ENCODE measurements at regions not wholly inside any gene's neighbourhood (a gene's known extent, or its start where the extent isn't known, plus 50 kb on each side); places are given as distances from the start of the nearest gene placed in this dataset.

DNA sequence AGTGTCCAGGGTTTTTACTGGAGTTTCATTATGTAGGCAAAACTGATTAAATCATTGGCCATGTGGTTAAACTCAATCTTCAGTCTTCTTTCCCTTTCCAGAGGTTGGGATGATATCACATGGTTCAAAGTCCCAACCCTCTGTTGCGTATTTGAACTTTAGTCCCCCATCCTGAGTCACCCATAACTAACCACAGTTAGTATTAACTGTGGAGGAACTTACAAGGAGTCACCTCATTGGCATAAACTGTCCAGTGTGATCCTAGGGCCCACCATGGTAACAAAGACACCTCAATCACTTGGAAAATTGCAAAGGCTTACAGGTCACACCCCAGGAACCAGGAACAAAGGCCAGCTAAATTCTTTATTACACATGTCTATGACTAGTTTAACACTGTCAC, 188.5 kb downstream of the COX7C start:
- FAIRE-seq (no peak), DNase-seq (ENCODE audit: low read depth in 1 of 2, low spot score in 1 of 2) (peak in 1 of 2 experiments; percentile 1), ATAC-seq (no peak)
- no peak overlapping the region for H3K4me3 ChIP-seq
- H3K9me3 ChIP-seq, result no peaks in the 10 kb centered on the region
- CTCF ChIA-PET, result no interaction called here
- 18% methylated on average over 1 of the region's 1 CpG for WGBS (ENCODE audit: missing lambda C conversion rate)
- H3K4me2 ChIP-seq, result no peak overlapping the region
- no peak overlapping the region for H3K27ac ChIP-seq
- no peak for TF ChIP-seq EP300 (IDR thresholded peaks at IDR 0.05)
- no peak for TF ChIP-seq NPAS2 (CRISPR knock-in tag; IDR thresholded peaks at IDR 0.05; ENCODE audit: borderline replicate concordance)
- TF ChIP-seq KDM5A (IDR thresholded peaks at IDR 0.05), result no peak
- TF ChIP-seq CBX8 (IDR thresholded peaks at IDR 0.05), result no peak
- no peak for TF ChIP-seq GATA3 (IDR thresholded peaks at IDR 0.05; ENCODE audit: borderline replicate concordance)
- TF ChIP-seq MAFK (IDR thresholded peaks at IDR 0.05; ENCODE audit: partially characterized antibody), result no peak
- TF ChIP-seq, protein P1, sequence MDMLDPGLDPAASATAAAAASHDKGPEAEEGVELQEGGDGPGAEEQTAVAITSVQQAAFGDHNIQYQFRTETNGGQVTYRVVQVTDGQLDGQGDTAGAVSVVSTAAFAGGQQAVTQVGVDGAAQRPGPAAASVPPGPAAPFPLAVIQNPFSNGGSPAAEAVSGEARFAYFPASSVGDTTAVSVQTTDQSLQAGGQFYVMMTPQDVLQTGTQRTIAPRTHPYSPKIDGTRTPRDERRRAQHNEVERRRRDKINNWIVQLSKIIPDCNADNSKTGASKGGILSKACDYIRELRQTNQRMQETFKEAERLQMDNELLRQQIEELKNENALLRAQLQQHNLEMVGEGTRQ (IDR thresholded peaks at IDR 0.05), result no peak
- no peak for TF ChIP-seq EHMT2 (IDR thresholded peaks at IDR 0.05; ENCODE audit: low read depth)
- POLR2A ChIA-PET, result no interaction called here
- H3K4me1 ChIP-seq, result no peaks in the 10 kb centered on the region

DNA sequence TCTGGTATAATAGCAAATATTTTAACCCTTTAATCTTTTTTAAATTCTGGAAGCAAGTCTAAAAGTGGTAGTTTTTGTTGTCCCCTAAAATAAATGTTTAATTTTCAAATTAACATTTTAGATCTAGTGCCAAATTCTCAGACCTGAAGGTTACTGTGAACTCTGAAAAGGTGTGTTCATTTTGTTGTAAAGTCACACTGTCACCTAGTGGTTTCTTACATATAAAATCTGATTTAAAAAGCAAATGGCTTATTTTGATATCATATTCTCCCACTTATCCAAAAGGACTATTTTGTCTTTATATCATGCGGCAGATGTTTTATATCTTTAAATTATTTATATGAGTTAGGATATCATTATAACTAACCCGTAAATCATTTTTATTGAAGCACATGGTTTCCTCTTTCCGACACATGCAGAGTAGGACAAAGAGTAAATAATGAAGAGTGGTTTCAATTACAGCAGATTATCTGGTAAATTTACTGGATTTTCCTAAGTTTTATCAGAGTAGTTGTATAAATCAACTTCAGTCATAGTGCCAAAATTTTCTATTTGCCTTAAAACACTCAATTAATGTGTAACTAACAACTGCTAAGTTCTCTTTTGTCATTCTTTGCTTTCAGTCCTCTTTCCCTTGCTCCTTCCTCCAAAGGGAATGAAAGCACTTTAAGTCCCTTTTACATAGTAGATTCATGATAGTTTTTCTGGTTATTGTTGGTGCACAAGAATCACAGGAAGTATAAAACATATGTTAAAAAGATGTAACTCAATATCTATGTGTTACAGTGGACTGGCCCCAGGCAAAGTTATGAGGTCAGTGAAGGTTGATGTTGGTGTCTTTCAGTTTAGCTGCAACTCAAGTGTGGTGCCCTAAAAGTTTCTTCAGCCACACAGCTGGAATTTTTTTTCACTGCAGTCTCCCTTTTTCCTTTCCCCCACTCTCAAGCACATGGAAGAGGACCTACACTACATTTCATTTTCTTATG, 189.6 kb downstream of the COX7C start:
- ATAC-seq (no peak), FAIRE-seq (no peak), DNase-seq (ENCODE audit: low read depth in 1 of 2, low spot score in 1 of 2) (no peak)
- WGBS (ENCODE audit: missing lambda C conversion rate), result 54% methylated on average over 3 of the region's 3 CpGs
- Histone ChIP-seq H3K4me1 (no peaks in the 10 kb centered on the region), H3K4me2 (no peak overlapping the region), H3K27ac (no peak overlapping the region), H3K9me3 (no peaks in the 10 kb centered on the region), H3K4me3 (no peak overlapping the region)
- ChIA-PET POLR2A (no interaction called here), CTCF (no interaction called here)
- no peak for TF ChIP-seq HOXA7 (CRISPR knock-in tag; IDR thresholded peaks at IDR 0.05)
- TF ChIP-seq FOSL2 (IDR thresholded peaks at IDR 0.05), result no peak
- no peak for TF ChIP-seq FOSL2 (CRISPR knock-in tag; IDR thresholded peaks at IDR 0.05)
- no peak for TF ChIP-seq CBX2 (IDR thresholded peaks at IDR 0.05; ENCODE audit: borderline replicate concordance, low read depth)
- no peak for TF ChIP-seq CHD2 (IDR thresholded peaks at IDR 0.05; ENCODE audit: low read length, partially characterized antibody)
- no peak for TF ChIP-seq JUN (IDR thresholded peaks at IDR 0.05)
- TF ChIP-seq, protein P2, sequence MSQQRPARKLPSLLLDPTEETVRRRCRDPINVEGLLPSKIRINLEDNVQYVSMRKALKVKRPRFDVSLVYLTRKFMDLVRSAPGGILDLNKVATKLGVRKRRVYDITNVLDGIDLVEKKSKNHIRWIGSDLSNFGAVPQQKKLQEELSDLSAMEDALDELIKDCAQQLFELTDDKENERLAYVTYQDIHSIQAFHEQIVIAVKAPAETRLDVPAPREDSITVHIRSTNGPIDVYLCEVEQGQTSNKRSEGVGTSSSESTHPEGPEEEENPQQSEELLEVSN (IDR thresholded peaks at IDR 0.05; ENCODE audit: borderline replicate concordance, low read depth), result no peak
- TF ChIP-seq, protein P3, sequence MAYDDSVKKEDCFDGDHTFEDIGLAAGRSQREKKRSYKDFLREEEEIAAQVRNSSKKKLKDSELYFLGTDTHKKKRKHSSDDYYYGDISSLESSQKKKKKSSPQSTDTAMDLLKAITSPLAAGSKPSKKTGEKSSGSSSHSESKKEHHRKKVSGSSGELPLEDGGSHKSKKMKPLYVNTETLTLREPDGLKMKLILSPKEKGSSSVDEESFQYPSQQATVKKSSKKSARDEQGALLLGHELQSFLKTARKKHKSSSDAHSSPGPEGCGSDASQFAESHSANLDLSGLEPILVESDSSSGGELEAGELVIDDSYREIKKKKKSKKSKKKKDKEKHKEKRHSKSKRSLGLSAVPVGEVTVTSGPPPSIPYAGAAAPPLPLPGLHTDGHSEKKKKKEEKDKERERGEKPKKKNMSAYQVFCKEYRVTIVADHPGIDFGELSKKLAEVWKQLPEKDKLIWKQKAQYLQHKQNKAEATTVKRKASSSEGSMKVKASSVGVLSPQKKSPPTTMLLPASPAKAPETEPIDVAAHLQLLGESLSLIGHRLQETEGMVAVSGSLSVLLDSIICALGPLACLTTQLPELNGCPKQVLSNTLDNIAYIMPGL (CRISPR knock-in tag; IDR thresholded peaks at IDR 0.05; ENCODE audit: borderline replicate concordance), result no peak
- no peak for TF ChIP-seq JUNB (IDR thresholded peaks at IDR 0.05)
- TF ChIP-seq ZC3H11A (IDR thresholded peaks at IDR 0.05), result no peak
- TF ChIP-seq, protein P4, sequence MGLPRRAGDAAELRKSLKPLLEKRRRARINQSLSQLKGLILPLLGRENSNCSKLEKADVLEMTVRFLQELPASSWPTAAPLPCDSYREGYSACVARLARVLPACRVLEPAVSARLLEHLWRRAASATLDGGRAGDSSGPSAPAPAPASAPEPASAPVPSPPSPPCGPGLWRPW (IDR thresholded peaks at IDR 0.05), result no peak
- no peak for TF ChIP-seq FOSB (CRISPR knock-in tag; IDR thresholded peaks at IDR 0.05)
- TF ChIP-seq GATA3 (IDR thresholded peaks at IDR 0.05; ENCODE audit: borderline replicate concordance), result no peak
- TF ChIP-seq HOXB5 (CRISPR knock-in tag; IDR thresholded peaks at IDR 0.05), result no peak
- TF ChIP-seq ZFP36 (IDR thresholded peaks at IDR 0.05; ENCODE audit: borderline replicate concordance, partially characterized antibody), result no peak
- TF ChIP-seq POLR2AphosphoS2 (conservative IDR thresholded peaks at IDR 0.05; ENCODE audit: low read length), result no peak
